HepG2 (cell line): ENCODE measurements at regions not wholly inside any gene's neighbourhood (a gene's known extent, or its start where the extent isn't known, plus 50 kb on each side); places are given as distances from the start of the nearest gene placed in this dataset.

ENCODE experiments used
- GFI1 ChIP-seq: sonication (generic); formaldehyde crosslinking; IDR thresholded peaks from 2 replicates; pipeline ENCODE4 v1.5.0; 2020; ENCODE audit warnings: missing genetic modification reagents, mild to moderate bottlenecking, borderline replicate concordance
- HIVEP1 ChIP-seq: sonication (generic); formaldehyde crosslinking; IDR thresholded peaks from 2 replicates; pipeline ENCODE4 v1.4.0; 2020; ENCODE audit warnings: mild to moderate bottlenecking, missing genetic modification reagents
- HOXA9 ChIP-seq: sonication (generic); formaldehyde crosslinking; IDR thresholded peaks from 2 replicates; pipeline ENCODE4 v1.8.1; 2022; ENCODE audit warnings: missing genetic modification reagents, mild to moderate bottlenecking, moderate library complexity, borderline replicate concordance
- ISL2 ChIP-seq: sonication (generic); formaldehyde crosslinking; IDR thresholded peaks from 2 replicates; pipeline ENCODE4 v1.5.0; 2020; ENCODE audit warnings: missing genetic modification reagents
- NCOA2 ChIP-seq: sonication (generic); formaldehyde crosslinking; IDR thresholded peaks from 2 replicates; pipeline ENCODE4 v1.8.0; 2022; ENCODE audit warnings: inconsistent platforms
- NCOR1 ChIP-seq: fragments of 200-600 bp; sonication (generic); IDR thresholded peaks from 2 replicates; pipeline ENCODE4 v1.7.0; 2017; ENCODE audit warnings: antibody characterized with exemption, low read length, borderline replicate concordance
- SMAD9 ChIP-seq: sonication (generic); formaldehyde crosslinking; IDR thresholded peaks from 2 replicates; pipeline ENCODE4 v1.5.1; 2020; ENCODE audit warnings: mild to moderate bottlenecking, missing genetic modification reagents
- SP140L ChIP-seq: sonication (generic); formaldehyde crosslinking; IDR thresholded peaks from 2 replicates; pipeline ENCODE4 v1.4.0; 2020; ENCODE audit warnings: missing genetic modification reagents, borderline replicate concordance
- SYNCRIP ChIP-seq: fragments of 200-400 bp; formaldehyde crosslinking; IDR thresholded peaks from 2 replicates; pipeline ENCODE4 v1.6.1; 2018; ENCODE audit warnings: mild to moderate bottlenecking, low read depth, low read length; ENCODE audit not compliant: insufficient read depth
- ZNF567 ChIP-seq: sonication (generic); formaldehyde crosslinking; IDR thresholded peaks from 2 replicates; pipeline ENCODE4 v1.8.1; 2023; ENCODE audit warnings: mild to moderate bottlenecking, missing genetic modification reagents, borderline replicate concordance
- TF ChIP-seq, protein P1 (sequence below): sonication (generic); formaldehyde crosslinking; IDR thresholded peaks from 2 replicates; pipeline ENCODE4 v1.5.1; 2020; ENCODE audit warnings: mild to moderate bottlenecking, missing genetic modification reagents, moderate library complexity
- TF ChIP-seq, protein P2 (sequence below): IDR thresholded peaks from 2 replicates; pipeline ENCODE4 v1.6.1; 2018; ENCODE audit warnings: missing genetic modification reagents
- TF ChIP-seq, protein P3 (sequence below): sonication (generic); formaldehyde crosslinking; IDR thresholded peaks from 2 replicates; pipeline ENCODE4 v1.8.1; 2023; ENCODE audit warnings: mild to moderate bottlenecking, missing genetic modification reagents
- TF ChIP-seq, protein P4 (sequence below): sonication (generic); formaldehyde crosslinking; IDR thresholded peaks from 2 replicates; pipeline ENCODE4 v1.4.0; 2020; ENCODE audit warnings: missing genetic modification reagents
- TF ChIP-seq, protein P5 (sequence below): sonication (generic); formaldehyde crosslinking; IDR thresholded peaks from 2 replicates; pipeline ENCODE4 v1.5.0; 2020; ENCODE audit warnings: mild to moderate bottlenecking, missing genetic modification reagents
- TF ChIP-seq, protein P6 (sequence below): sonication (generic); formaldehyde crosslinking; IDR thresholded peaks from 2 replicates; pipeline ENCODE4 v1.4.0; 2020; ENCODE audit warnings: missing genetic modification reagents, borderline replicate concordance

DNA sequence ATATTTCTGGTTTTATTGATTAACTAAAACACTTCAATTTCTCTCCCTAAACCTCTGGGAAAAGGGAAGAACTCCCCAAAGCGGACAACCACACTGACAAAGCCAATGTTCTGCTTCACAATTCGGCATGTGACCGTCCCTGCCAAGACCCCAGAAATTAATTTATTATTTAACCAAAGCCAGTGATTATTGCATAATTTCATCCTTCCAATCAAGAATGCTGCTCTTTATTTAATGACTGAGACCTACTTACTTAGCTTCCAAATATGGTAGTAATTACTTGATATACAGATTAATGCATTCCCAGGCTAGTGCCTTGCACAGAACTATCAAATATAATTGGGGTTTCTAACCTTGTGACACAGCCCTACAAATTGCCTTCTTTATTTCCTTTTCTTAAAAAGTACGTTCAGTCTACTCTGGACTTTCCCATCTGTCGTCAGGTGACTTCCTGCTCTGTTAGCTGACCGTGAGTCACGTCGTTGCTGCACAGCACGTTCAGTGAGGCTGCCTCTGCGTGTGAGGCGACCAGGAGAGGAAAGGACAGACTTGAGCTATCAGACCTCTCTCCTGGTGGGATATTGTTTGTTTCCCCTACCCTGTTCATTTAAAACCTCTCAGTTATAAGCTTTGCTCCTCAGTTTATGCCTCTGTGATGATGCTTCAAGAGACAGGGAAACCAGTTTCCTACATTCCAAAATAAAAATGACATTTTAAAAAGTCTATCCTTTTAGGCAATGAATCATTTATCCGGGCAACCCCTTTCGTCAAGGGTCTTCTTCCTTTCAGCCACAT, 55.7 kb upstream of the TNFAIP3 start (continued):
- TF ChIP-seq, protein P1, sequence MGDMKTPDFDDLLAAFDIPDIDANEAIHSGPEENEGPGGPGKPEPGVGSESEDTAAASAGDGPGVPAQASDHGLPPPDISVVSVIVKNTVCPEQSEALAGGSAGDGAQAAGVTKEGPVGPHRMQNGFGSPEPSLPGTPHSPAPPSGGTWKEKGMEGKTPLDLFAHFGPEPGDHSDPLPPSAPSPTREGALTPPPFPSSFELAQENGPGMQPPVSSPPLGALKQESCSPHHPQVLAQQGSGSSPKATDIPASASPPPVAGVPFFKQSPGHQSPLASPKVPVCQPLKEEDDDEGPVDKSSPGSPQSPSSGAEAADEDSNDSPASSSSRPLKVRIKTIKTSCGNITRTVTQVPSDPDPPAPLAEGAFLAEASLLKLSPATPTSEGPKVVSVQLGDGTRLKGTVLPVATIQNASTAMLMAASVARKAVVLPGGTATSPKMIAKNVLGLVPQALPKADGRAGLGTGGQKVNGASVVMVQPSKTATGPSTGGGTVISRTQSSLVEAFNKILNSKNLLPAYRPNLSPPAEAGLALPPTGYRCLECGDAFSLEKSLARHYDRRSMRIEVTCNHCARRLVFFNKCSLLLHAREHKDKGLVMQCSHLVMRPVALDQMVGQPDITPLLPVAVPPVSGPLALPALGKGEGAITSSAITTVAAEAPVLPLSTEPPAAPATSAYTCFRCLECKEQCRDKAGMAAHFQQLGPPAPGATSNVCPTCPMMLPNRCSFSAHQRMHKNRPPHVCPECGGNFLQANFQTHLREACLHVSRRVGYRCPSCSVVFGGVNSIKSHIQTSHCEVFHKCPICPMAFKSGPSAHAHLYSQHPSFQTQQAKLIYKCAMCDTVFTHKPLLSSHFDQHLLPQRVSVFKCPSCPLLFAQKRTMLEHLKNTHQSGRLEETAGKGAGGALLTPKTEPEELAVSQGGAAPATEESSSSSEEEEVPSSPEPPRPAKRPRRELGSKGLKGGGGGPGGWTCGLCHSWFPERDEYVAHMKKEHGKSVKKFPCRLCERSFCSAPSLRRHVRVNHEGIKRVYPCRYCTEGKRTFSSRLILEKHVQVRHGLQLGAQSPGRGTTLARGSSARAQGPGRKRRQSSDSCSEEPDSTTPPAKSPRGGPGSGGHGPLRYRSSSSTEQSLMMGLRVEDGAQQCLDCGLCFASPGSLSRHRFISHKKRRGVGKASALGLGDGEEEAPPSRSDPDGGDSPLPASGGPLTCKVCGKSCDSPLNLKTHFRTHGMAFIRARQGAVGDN (CRISPR knock-in tag): peak; percentile 77; the same call in 1 of the 2 replicates
- TF ChIP-seq ZNF567 (no peak), SMAD9 (CRISPR knock-in tag) (no peak), GFI1 (CRISPR knock-in tag) (peak; percentile 32; the same call in 1 of the 2 replicates), HOXA9 (CRISPR knock-in tag) (no peak), HIVEP1 (CRISPR knock-in tag) (no peak), ISL2 (CRISPR knock-in tag) (0 out of 2 replicates have a peak, but pooled peaks have one; percentile 22), SYNCRIP (no peak), NCOR1 (no peak), NCOA2 (peak; percentile 68), SP140L (CRISPR knock-in tag) (peak; percentile 42; the same call in 1 of the 2 replicates)
- TF ChIP-seq, protein P2, sequence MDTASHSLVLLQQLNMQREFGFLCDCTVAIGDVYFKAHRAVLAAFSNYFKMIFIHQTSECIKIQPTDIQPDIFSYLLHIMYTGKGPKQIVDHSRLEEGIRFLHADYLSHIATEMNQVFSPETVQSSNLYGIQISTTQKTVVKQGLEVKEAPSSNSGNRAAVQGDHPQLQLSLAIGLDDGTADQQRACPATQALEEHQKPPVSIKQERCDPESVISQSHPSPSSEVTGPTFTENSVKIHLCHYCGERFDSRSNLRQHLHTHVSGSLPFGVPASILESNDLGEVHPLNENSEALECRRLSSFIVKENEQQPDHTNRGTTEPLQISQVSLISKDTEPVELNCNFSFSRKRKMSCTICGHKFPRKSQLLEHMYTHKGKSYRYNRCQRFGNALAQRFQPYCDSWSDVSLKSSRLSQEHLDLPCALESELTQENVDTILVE: peak; percentile 24
- TF ChIP-seq, protein P3, sequence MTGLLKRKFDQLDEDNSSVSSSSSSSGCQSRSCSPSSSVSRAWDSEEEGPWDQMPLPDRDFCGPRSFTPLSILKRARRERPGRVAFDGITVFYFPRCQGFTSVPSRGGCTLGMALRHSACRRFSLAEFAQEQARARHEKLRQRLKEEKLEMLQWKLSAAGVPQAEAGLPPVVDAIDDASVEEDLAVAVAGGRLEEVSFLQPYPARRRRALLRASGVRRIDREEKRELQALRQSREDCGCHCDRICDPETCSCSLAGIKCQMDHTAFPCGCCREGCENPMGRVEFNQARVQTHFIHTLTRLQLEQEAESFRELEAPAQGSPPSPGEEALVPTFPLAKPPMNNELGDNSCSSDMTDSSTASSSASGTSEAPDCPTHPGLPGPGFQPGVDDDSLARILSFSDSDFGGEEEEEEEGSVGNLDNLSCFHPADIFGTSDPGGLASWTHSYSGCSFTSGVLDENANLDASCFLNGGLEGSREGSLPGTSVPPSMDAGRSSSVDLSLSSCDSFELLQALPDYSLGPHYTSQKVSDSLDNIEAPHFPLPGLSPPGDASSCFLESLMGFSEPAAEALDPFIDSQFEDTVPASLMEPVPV (CRISPR knock-in tag): 0 out of 2 replicates have a peak, but pooled peaks have one; percentile 75
- TF ChIP-seq, protein P4, sequence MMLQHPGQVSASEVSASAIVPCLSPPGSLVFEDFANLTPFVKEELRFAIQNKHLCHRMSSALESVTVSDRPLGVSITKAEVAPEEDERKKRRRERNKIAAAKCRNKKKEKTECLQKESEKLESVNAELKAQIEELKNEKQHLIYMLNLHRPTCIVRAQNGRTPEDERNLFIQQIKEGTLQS (CRISPR knock-in tag): peak; percentile 71
- TF ChIP-seq, protein P5, sequence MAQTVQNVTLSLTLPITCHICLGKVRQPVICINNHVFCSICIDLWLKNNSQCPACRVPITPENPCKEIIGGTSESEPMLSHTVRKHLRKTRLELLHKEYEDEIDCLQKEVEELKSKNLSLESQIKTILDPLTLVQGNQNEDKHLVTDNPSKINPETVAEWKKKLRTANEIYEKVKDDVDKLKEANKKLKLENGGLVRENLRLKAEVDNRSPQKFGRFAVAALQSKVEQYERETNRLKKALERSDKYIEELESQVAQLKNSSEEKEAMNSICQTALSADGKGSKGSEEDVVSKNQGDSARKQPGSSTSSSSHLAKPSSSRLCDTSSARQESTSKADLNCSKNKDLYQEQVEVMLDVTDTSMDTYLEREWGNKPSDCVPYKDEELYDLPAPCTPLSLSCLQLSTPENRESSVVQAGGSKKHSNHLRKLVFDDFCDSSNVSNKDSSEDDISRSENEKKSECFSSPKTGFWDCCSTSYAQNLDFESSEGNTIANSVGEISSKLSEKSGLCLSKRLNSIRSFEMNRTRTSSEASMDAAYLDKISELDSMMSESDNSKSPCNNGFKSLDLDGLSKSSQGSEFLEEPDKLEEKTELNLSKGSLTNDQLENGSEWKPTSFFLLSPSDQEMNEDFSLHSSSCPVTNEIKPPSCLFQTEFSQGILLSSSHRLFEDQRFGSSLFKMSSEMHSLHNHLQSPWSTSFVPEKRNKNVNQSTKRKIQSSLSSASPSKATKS (CRISPR knock-in tag): no peak
- TF ChIP-seq, protein P6, sequence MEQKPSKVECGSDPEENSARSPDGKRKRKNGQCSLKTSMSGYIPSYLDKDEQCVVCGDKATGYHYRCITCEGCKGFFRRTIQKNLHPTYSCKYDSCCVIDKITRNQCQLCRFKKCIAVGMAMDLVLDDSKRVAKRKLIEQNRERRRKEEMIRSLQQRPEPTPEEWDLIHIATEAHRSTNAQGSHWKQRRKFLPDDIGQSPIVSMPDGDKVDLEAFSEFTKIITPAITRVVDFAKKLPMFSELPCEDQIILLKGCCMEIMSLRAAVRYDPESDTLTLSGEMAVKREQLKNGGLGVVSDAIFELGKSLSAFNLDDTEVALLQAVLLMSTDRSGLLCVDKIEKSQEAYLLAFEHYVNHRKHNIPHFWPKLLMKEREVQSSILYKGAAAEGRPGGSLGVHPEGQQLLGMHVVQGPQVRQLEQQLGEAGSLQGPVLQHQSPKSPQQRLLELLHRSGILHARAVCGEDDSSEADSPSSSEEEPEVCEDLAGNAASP: peak; percentile 54; the same call in 1 of the 2 replicates
